ENCODE measurements at regions not wholly inside any gene's neighbourhood (a gene's known extent, or its start where the extent isn't known, plus 50 kb on each side); places are given as distances from the start of the nearest gene placed in this dataset.

DNA sequence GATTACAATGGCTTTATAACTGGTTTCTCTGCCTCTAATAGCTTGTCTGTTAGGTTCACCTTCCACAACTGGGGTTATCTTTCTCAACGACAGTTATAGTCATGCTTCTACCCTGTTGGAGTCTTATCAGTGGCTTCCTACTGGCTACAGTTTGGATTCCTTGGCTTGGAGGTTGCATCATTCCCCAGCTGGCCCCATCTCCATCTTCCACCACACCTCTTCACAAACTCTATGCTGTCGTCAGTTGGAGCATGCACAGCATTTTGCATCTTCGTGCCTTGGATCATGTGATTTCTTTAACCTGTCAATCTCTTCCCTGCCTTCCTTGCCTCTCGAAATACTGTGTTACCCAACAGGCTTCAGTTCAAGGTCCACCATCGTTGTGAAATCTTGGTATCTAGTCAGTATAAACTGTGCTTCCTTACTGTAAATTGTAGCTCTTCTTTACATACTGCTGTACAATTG lies 316.3 kb upstream of the CXCR4 start:
- Mint-ChIP-seq H3K9me3 (peaks cover 0 to 2% (median 0%) of the 10 kb centered on the region in 7 donors), H3K4me3 (no peak overlapping the region), H3K36me3 (no peaks in the 10 kb centered on the region), H3K27me3 (ENCODE audit: low read depth in 3 of 3) (peaks cover 2 to 14% (median 7%) of the 10 kb centered on the region in 3 donors), H3K4me1 (no peaks in the 10 kb centered on the region), H3K27ac (no peak overlapping the region)
- Histone ChIP-seq H3K27me3 (ENCODE audit: control insufficient read depth in 2 of 2, insufficient read depth in 2 of 2, low read length in 2 of 2) (no peaks in the 10 kb centered on the region), H3K79me2 (ENCODE audit: insufficient read depth, low read length) (no peaks in the 10 kb centered on the region), H4K20me1 (ENCODE audit: insufficient read depth, low read length) (no peaks in the 10 kb centered on the region), H3K4me2 (replicated peaks; ENCODE audit: extremely low read depth, low read length, poor library complexity, severe bottlenecking) (no peak overlapping the region), H3K9ac (ENCODE audit: insufficient read depth, low read length, poor library complexity, severe bottlenecking) (no peak overlapping the region), H3K4me3 (replicated peaks in 1 of 3; ENCODE audit: low read depth in 2 of 3, low read length in 3 of 3) (no peak overlapping the region), H3K9me3 (replicated peaks in 1 of 2; ENCODE audit: control insufficient read depth in 1 of 2, insufficient read depth in 1 of 2, low read length in 2 of 2) (no peaks in the 10 kb centered on the region), H3K36me3 (replicated peaks in 1 of 2; ENCODE audit: control insufficient read depth in 1 of 2, insufficient read depth in 2 of 2, low read length in 2 of 2) (no peaks in the 10 kb centered on the region), H3K27ac (ENCODE audit: low read depth in 1 of 2, low read length in 2 of 2) (no peak overlapping the region), H3K4me1 (ENCODE audit: control insufficient read depth in 1 of 2, insufficient read depth in 2 of 2, low read length in 2 of 2) (no peaks in the 10 kb centered on the region), H2AFZ (ENCODE audit: insufficient read depth, low read depth, low read length, poor library complexity, severe bottlenecking) (no peak overlapping the region)
- DNase-seq, result no peak
- WGBS (ENCODE audit: insufficient coverage), result 83% methylated on average over 2 of the region's 5 CpGs
- intact Hi-C loops (cut with micrococcal nuclease), result no loop called here
- TF ChIP-seq, protein P1, sequence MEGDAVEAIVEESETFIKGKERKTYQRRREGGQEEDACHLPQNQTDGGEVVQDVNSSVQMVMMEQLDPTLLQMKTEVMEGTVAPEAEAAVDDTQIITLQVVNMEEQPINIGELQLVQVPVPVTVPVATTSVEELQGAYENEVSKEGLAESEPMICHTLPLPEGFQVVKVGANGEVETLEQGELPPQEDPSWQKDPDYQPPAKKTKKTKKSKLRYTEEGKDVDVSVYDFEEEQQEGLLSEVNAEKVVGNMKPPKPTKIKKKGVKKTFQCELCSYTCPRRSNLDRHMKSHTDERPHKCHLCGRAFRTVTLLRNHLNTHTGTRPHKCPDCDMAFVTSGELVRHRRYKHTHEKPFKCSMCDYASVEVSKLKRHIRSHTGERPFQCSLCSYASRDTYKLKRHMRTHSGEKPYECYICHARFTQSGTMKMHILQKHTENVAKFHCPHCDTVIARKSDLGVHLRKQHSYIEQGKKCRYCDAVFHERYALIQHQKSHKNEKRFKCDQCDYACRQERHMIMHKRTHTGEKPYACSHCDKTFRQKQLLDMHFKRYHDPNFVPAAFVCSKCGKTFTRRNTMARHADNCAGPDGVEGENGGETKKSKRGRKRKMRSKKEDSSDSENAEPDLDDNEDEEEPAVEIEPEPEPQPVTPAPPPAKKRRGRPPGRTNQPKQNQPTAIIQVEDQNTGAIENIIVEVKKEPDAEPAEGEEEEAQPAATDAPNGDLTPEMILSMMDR (IDR thresholded peaks at IDR 0.05), result no peak

DNA sequence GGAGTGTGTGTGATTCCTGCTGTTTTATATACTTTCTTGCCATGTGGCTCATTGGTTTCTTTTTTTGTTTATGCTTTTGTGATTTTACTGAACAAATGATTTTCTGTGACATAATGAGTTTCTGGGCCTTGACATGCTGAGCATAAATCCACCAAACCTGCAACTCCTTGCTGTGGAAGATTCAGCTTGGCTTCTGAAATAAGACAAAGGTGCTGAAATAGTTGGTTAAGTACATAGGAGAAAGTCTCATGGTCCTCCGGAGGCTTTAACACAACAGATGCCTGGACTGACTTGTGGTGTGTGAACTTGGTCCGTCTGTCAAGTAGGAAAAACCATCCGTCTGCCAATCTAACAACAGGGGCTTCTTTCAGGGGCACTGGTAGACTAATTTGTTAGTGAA lies 315.3 kb upstream of the CXCR4 start:
- H3K9me3 Mint-ChIP-seq, result peaks cover 0 to 2% (median 0%) of the 10 kb centered on the region in 7 donors
- H3K4me3 ChIP-seq (replicated peaks in 1 of 3; ENCODE audit: low read depth in 2 of 3, low read length in 3 of 3), result no peak overlapping the region
- intact Hi-C loops (cut with micrococcal nuclease), result no loop called here
- H3K9me3 ChIP-seq (replicated peaks in 1 of 2; ENCODE audit: control insufficient read depth in 1 of 2, insufficient read depth in 1 of 2, low read length in 2 of 2), result no peaks in the 10 kb centered on the region
- no peak overlapping the region for H3K9ac ChIP-seq (ENCODE audit: insufficient read depth, low read length, poor library complexity, severe bottlenecking)
- H3K27ac Mint-ChIP-seq, result no peak overlapping the region
- H4K20me1 ChIP-seq (ENCODE audit: insufficient read depth, low read length), result no peaks in the 10 kb centered on the region
- H3K4me2 ChIP-seq (replicated peaks; ENCODE audit: extremely low read depth, low read length, poor library complexity, severe bottlenecking), result no peak overlapping the region
- WGBS (ENCODE audit: insufficient coverage), result 88% methylated on average over 3 of the region's 3 CpGs
- H3K79me2 ChIP-seq (ENCODE audit: insufficient read depth, low read length), result no peaks in the 10 kb centered on the region
- no peaks in the 10 kb centered on the region for H3K36me3 ChIP-seq (replicated peaks in 1 of 2; ENCODE audit: control insufficient read depth in 1 of 2, insufficient read depth in 2 of 2, low read length in 2 of 2)
- H3K4me1 ChIP-seq (ENCODE audit: control insufficient read depth in 1 of 2, insufficient read depth in 2 of 2, low read length in 2 of 2), result no peaks in the 10 kb centered on the region
- no peak overlapping the region for H3K27ac ChIP-seq (ENCODE audit: low read depth in 1 of 2, low read length in 2 of 2)
- H3K4me3 Mint-ChIP-seq, result no peak overlapping the region
- TF ChIP-seq, protein P1 (IDR thresholded peaks at IDR 0.05), result no peak
- no peaks in the 10 kb centered on the region for H3K4me1 Mint-ChIP-seq
- H3K36me3 Mint-ChIP-seq, result no peaks in the 10 kb centered on the region
- DNase-seq, result no peak
- H3K27me3 ChIP-seq (ENCODE audit: control insufficient read depth in 2 of 2, insufficient read depth in 2 of 2, low read length in 2 of 2), result no peaks in the 10 kb centered on the region
- H2AFZ ChIP-seq (ENCODE audit: insufficient read depth, low read depth, low read length, poor library complexity, severe bottlenecking), result no peak overlapping the region
- H3K27me3 Mint-ChIP-seq (ENCODE audit: low read depth in 3 of 3), result peaks cover 2 to 16% (median 7%) of the 10 kb centered on the region in 3 donors
